ENCODE measurements at regions not wholly inside any gene's neighbourhood (a gene's known extent, or its start where the extent isn't known, plus 50 kb on each side); places are given as distances from the start of the nearest gene placed in this dataset.

- no peak for FAIRE-seq
These were observed 238.0 kb upstream of the ATP2B1 start for GRCh38 chr12:89946518-89947135.

- no peak for FAIRE-seq
These were observed 236.5 kb upstream of the ATP2B1 start for GRCh38 chr12:89945123-89945522.

GRCh38 chr12:89943463-89943862, 234.8 kb upstream of the ATP2B1 start:
- FAIRE-seq = no peak

- no peak for FAIRE-seq
These were observed 232.8 kb upstream of the ATP2B1 start for GRCh38 chr12:89941436-89941835.

- FAIRE-seq = no peak
These were observed 231.0 kb upstream of the ATP2B1 start for GRCh38 chr12:89939522-89940215.

GRCh38 chr12:89936631-89937030, 228.0 kb upstream of the ATP2B1 start:
- FAIRE-seq = no peak

GRCh38 chr12:89935850-89936249, 227.2 kb upstream of the ATP2B1 start:
- FAIRE-seq = no peak

- FAIRE-seq = no peak
These were observed 225.3 kb upstream of the ATP2B1 start for GRCh38 chr12:89933911-89934310.

GRCh38 chr12:89932954-89933353, 224.3 kb upstream of the ATP2B1 start:
- FAIRE-seq = no peak

GRCh38 chr12:89928467-89928866, 219.8 kb upstream of the ATP2B1 start:
- no peak for FAIRE-seq

- FAIRE-seq = no peak
These were observed 218.6 kb upstream of the ATP2B1 start for GRCh38 chr12:89927226-89927698.

- no peak for FAIRE-seq
These were observed 215.6 kb upstream of the ATP2B1 start for GRCh38 chr12:89924191-89924590.

- FAIRE-seq = no peak
These were observed 214.5 kb upstream of the ATP2B1 start for GRCh38 chr12:89923091-89923490.

- no peak for FAIRE-seq
These were observed 212.2 kb upstream of the ATP2B1 start for GRCh38 chr12:89920866-89921265.

- no peak for FAIRE-seq
These were observed 210.7 kb upstream of the ATP2B1 start for GRCh38 chr12:89919241-89919906.

GRCh38 chr12:89918172-89918846, 209.7 kb upstream of the ATP2B1 start:
- FAIRE-seq = no peak

- no peak for FAIRE-seq
These were observed 201.1 kb upstream of the ATP2B1 start for GRCh38 chr12:89909753-89910152.

- FAIRE-seq = no peak
These were observed 199.0 kb upstream of the ATP2B1 start for GRCh38 chr12:89907659-89908058.

GRCh38 chr12:89906824-89907223, 198.2 kb upstream of the ATP2B1 start:
- no peak for FAIRE-seq

GRCh38 chr12:89906178-89906577, 197.5 kb upstream of the ATP2B1 start:
- no peak for FAIRE-seq

GRCh38 chr12:89901906-89902642, 193.4 kb upstream of the ATP2B1 start:
- no peak for FAIRE-seq

GRCh38 chr12:89901319-89901718, 192.7 kb upstream of the ATP2B1 start:
- FAIRE-seq = no peak

- no peak for FAIRE-seq
These were observed 191.0 kb upstream of the ATP2B1 start for GRCh38 chr12:89899651-89900050.

Data from G401.6 (cell line).